HPDE6-E6E7 (cell line): ENCODE measurements at regions not wholly inside any gene's neighbourhood (a gene's known extent, or its start where the extent isn't known, plus 50 kb on each side); places are given as distances from the start of the nearest gene placed in this dataset.
"Not testable (repeated sequence)": the region's sequence is repeated elsewhere in the genome, so short reads cannot be mapped to it uniquely, and the experiment has no call there.

Source experiments
- DNase-seq: peaks from one replicate; pipeline ENCODE4 v3.0.0; 2011; ENCODE audit warnings: missing footprints; ENCODE audit errors: extremely low spot score

DNA sequence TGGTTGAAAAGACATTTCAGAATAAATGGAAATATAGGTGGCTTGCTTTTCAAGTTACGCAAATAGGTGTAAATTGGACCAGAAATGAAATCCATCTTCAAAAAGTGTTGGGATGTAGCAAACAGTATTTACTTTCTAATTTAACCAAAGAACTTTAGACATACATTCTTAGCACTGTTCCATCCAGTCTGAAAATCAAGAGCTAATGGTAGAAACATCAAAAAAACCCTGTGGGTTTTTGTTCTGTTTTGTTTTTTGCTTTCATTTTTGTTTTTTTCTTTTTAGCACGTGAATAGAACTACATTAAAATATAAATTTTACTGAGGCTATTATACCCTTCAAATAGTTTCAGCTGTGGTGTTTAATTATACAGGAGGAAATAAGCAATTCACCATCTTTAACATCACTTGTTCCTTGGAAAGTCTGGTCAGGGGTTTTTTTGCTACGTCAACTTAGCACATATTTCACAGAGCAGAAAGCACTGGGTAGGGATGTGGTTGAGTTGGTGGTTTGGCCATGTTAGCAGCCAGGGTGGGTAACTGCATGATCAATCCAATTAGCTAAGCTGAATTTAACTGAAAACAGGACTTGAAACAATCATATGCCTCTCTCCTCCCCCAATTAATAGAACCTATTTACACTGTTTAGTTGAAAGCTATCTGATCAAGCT, 275.4 kb upstream of the PFKP start:
- no peak for DNase-seq

DNA sequence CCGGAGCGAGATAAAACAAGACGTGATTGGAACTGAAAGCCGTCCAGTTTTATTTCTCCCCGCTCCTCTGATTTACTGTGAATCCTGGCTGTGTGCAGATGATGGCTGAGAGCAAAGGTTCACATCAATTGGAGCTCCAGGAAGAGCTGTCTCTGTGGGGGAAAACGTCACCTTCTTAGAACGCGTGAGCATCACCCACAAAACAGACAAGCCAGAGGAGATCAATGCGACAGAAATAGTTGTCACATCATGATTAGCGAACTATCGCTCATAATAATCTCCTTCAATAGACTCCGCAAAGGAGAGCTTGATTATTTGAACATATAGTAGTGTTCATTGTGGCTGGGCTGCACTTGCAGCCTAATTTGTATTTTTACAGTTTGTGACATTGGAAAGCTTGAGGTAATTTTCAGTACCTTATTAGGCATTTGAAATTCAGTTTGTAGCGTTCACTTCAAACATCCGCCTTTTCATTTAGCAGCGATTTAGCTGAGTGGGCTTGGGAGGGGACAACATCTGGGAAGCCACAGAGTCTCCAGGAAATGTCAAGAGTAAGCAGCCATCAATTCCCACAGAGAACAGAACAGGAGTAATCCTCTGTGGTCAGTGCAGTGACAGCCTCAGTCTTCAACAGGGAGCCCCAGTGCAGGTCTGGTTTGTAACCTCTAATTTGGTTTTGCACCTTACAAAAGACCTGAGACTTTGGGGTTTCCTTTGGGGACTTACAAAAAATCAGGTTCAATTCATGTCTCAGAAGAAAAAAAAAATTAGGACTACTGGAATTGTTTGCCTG, 276.8 kb upstream of the PFKP start:
- no peak for DNase-seq

DNA sequence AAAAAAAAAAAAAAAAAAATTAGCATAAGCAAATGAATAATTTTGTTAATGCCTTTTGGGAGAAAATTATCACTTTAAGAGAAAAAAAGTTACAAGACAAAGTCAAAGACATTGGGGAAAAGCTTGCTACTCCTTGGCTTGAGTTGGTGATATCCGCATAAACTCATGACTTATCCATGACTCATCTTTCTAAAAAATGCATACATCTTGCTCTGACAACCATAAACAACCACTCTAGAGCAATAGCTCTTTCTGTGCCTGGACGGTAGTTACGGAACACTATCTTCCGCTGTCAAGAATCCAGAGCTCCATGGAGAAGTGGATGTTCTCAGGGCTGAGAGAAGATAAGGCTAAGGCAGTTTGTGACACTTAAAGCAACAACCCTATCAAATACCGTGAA, 281.1 kb upstream of the PFKP start:
- DNase-seq: no peak

DNA sequence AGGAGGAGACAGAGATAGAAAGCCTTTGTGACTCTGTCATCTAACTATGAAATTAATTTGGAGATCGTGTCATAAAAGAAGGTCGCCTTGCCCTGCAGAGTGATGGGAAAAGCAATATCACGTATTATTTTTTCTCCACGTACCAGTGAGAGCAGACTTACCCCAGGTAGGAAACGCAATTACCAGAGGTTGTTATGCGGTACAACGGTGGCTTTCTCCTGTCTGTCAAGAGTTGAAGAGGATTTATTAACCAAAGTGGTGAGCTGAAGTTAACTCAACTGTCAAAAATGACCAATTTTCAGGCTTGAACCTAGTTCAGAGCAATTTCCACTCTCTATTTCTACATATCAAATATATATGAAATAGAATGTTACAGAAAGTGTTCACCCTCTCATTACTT, 282.6 kb upstream of the PFKP start:
- DNase-seq: no peak

DNA sequence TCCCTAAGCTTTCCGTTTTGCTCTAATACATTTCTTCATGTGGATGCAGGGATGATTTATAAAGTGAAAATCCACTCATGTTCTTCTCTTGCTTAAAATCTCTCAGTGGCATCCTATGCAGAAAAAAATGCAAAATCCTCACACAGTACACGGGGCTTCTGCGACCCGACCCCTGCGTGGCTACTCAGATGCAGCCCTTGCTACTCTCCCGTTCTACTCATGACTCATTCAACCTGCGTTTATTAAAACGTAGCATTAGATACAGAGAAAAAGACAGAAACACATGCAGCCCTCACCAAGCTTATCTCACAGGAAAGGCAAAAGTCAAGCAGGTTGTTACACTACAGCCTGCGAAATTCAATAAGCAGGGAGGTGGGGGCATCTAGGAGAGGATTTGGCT, 284.4 kb upstream of the PFKP start:
- DNase-seq: no peak

DNA sequence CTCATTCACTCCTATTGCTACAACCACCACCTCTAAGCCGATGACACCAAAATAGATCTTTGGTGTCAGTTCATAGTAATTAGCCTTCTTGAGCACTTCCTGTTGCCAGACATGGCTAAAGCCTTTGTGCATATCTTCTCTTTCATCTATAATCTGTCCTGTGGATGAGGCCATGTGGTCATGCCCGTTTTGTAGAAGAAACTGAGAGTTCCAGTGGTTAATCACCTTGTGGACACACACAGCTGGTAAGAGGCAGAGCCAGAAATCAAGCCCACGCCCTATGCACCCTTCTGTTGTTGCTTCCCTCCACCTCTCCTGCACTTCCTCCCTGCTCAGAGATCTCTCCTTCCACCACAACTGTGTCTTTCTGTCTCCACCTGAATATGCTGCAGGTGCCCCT, 285.1 kb upstream of the PFKP start:
- DNase-seq: no peak

DNA sequence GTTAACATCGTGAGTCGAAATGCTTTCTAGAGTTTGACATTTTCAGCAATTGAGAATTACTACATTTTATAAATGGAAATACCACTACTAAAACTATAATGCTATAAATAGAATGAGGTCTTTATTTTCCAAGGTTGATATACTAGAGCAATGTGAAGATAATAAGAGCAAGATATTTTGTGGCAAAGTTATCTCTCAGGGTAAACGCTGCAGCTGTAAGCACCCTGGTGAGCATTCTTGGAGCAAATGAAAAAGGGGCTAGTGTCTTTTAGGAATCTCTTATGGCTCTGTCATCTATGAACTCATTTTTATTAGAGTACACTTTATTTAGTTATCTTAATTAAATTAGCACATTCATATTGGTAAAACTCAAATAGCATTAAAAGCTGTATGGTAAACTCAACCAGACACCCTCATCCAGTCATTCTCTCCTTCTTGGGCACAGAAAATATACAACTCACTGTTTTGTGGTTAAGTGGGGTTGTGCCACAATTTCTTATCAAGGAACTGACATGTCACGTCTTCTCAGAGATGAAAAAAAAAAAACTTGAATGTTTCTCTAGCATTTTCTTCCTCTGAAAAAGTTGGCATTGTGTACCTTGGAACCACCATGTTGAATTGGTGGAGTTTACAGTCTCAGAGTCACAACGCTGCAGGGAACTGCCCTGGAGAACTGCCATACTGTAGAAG, 289.5 kb upstream of the PFKP start:
- no peak for DNase-seq

DNA sequence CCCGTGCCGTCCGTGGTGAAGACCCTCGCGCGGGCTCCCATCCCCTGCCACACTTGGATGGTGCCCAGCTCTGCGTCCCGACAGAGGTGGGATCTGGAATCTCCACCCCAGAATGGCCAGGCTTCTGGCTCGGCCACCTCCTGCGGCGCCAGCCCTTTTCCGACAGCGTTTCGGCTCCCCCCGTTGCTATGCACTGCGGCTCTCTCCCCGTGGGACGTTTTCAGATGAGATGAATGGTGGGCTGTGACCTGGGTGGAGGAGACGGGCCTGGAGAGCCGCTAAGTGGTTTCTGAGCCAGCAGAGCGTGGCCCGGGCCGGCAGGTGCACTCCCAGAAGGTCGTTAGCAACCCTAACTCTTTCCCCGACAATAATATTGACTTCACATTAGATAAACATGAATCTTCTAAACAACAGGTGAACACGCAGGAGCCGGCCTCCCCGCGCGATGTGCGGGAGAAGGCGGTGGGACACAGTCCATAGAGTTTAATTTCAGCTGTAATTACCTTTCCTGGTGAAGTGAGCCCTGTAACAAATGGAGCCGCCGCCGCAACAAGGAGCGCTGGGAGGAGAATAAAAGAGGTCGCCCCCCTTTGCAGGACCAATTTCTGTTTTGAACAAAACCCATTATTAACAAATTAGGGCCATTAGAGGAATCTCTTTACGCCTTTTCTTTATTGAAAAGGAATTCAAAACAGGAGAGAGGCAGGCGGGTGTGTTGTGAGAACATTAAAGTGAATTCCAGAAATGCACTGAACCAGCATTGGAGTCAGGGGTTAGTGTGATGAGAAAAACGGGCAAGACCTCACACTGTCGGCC, 294.3 kb upstream of the PFKP start:
- no peak for DNase-seq

DNA sequence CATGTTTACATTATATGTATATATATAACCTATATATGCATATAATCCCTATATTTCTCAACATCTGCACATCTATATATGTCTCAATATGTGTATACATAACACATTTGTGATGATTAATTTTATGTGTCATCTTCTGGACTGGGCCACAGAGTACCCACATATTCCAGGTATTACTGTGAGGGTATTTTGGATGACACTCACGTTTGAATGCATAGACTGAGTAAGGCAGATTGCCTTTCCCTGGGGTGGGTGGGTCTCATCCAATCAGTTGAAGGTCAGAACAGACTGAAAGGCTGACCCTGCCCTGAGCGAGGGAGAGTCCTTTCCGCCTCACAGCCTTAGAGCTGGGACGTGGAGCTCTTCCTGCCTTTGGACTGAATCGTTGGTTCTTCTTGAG, 295.2 kb upstream of the PFKP start:
- no peak for DNase-seq

DNA sequence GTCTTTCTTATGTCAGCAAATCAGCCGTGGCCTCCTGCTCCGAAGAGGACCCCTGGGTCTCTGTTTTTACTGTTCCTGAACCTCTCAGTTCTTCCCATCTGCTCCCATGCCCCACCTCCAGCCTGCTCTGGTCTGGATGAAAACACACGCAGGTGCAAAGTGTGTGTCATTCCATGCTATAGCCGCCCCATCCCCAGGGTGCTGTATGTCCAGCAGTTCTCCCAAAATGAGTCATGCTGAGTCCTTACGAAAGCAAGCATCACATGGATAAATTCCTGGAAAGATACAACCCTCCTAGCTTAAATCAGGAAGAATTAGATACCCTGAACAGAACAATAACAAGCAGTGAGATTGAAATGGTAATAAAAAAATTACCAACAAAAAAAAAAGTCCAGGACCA, 300.1 kb upstream of the PFKP start:
- DNase-seq: not testable (repeated sequence)

DNA sequence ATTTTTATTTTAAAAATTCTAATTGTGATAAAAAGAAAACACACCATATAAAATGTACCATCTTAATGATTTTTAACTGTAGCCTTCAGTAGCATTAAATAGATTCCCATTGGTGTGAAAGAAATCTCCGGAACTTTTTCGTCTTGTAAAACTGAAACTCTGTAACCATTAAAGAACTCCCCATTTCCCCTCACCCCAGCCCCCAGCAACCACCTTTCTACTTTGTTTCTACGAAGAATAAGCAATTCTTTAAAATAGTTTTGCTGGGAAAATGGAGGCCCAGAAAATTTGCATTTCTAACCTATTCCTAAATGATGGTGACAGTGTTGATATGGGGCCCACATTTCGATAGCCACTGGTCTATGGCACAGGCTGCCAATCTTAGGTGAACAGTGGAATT, 305.4 kb upstream of the PFKP start:
- no peak for DNase-seq

DNA sequence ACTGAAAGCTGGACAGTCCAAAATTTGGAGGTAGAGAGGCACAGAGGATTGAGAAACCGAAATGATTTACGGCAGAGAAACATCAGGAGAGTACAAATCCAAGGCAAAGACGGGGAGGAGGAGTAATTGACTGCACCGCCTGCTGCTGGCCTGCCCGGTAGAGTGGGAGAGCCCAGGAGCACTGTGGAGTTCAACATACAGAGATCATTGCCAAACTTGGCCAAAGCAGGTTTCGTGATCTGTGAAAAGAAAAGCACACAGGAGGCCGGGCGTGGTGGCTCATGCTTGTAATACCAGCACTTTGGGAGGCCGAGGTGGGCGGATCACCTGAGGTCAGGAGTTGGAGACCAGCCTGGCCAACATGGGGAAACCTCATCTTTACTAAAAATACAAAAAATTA, 306.0 kb upstream of the PFKP start:
- no peak for DNase-seq

DNA sequence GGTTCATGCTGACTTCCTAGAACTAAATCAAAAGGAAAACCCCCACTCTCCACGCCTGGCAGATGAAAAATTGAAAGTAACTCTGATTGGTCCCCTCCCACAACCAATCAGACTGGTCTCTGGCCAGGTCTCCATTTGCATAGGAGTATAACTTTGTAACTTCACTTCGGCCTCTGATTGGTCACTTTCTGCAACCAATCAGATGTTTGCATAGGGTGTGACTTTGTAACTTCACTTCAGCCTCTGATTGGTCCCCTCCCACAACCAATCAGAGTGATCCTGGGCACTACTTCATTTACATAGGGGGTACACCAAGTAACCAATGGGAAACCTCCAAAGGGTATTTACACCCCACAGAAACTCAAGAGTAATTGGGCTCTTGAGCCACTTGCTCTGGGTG, 306.6 kb upstream of the PFKP start:
- DNase-seq: no peak

DNA sequence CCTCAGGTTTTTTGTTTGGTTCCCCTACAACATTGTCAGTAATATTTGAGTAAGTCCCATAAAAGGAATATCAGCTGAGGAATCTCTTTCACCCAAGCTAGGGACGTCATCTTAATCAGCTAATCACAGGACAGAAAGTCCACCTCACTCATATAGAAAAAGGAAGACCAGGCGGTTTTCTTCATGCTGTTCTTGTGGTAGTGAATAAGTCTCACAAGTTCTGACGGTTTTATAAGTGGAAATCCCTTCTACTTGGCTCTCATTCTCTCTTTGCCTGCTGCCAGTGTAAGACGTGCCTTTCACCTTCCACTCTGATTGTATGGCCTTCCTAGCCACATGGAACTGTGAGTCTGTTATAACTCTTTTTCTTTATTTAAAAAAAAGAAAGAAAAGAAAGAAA, 308.1 kb upstream of the PFKP start:
- no peak for DNase-seq

DNA sequence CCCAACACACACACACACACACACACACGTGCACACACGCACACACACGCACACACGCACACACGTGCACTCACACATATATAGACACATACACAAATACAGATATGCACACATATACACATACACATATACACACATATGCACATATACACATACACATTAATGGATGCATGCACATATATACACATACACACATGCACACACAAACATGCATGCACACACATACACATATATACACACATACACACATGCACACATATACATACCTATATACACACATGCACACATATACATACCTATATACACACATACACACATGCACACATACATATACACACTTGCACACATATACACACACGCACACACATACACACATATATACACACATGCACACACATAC, 312.4 kb upstream of the PFKP start:
- no peak for DNase-seq

DNA sequence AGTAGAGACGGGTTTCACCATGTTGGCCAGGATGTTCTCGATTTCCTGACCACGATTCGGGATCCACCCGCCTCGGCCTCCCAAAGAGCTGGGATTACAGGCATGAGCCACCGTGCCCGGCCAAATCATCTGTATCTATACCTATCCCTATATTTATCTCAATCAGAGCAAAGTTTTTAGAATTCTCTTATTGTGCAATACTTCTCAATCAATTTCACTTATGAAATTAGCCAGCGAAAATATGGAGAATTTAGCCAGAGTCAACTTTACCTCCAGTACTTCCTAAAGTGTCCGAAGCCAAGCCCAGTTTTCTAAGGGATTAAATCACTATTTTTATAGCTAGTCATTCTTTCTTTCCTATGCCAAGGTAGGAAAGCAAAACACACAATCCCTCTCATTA, 319.1 kb upstream of the PFKP start:
- no peak for DNase-seq

DNA sequence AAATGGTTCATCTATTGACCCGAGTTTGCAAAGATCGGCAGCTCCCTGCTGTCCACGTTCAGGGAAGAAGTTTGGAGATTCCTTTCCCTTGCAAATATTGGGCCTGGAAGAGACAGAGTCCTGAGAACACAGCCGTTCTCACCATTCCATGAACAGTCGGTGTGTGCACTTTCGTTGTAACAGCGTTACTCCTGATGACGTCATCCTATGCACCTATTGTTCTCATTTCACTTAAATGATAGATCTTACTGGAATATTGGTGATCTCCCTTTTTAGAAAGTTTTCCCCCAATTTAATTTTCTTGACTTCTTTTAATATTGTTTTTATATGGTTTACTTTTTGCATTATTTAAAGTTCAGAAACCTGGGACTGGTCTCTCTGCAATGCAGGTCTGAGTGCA, 320.7 kb upstream of the PFKP start:
- DNase-seq: no peak

DNA sequence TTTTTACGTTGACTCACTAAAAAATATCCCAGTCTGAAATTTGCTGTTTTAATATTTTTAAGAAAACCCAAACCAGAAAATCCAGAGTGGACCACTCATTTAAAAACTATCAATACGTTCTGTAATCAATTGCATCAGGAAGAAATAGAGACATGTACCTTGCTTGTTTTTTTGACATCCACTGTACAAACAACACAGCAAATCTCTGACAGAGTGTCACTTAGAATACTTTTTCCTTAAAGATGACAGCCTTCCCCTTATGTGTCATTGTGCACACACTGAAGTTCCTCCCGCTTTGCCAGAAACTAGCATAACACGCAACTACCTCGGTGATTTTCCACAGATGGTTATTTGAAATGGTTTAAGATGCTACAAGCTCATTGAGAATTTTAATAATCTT, 321.7 kb upstream of the PFKP start:
- no peak for DNase-seq

DNA sequence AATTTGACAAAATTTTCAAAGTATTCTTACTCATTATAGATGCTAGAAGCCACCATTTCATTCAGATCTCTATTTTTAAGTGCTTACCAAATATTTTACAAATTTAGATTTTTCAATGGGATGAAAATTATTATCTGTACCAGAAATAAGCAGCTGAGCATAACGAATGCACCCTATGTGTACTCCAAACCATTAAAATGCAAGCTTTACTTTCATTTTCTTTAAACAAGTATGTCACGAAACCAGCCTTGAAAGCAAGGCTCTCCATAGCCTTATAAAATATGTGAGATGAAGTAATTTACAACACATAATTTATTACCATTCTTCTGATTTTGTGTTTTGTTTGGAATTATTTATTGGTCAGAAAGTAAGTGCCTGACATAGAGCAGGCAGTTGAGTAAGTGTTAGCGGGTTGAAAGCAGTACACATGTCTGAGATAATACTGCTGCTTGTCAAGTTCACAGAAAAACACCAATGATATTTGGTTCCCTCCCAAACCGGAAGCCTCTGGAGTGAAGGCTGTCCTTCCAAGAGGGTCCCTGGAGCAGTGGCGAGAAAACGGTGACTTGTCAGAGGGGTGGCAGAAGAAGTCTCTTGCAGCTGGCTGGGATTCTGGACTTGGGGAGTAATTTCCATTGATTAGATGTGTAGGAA, 322.7 kb upstream of the PFKP start:
- no peak for DNase-seq

DNA sequence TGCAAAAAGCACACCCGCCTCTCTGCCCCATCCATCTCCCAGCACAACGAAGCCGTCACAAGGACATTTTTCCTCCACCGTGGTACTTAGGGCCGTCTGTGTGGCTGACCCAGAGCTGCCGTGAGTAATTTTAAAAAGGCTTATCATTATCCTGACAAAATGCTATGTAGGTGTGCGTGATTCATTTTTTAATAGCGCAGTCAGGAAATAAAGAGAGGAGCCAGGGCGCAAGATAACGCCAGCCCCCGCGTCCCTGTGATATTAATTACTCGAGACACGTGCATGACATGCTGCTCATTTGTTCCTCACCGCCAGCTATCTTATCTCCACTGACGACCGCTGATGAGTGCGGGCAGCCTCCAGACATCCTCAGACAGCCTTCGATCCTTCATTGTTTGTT, 332.7 kb upstream of the PFKP start:
- DNase-seq: no peak

DNA sequence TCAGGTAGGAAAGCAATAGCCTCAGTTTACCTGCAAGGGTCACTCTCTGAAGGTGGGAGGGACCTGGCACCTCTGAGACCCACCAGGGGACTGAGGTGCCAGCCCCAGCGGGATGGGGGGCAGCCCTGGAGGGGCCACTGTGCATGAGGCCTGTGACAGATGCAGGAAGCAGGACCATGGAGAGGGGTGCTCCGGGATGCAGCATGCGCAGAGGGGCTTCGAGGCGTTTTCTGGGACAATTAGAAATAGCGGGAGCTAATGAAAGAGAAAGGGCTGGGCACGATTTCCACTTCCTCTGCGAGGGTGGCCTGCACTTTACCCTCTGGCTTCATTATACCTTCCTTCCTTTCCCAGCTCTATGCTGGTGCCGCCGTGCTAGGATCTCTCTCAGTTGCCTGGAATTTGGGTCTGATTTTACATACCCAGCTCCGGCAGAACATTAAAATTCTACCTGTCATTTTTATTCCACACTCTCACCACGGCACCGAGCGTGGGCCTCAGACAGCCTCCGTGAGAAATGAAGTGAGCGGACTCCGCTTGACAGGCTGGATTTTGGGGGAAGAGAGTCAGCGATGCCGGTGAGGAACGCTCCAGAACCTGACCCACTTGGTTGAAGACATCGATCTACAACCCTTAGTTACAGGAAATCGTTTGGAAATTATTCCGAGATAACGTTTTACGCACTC, 333.9 kb upstream of the PFKP start:
- no peak for DNase-seq
